H4 (cell line): ENCODE measurements at regions not wholly inside any gene's neighbourhood (a gene's known extent, or its start where the extent isn't known, plus 50 kb on each side); places are given as distances from the start of the nearest gene placed in this dataset.
A peak's percentile ranks its signal among the peaks of the same experiment; 100 is the strongest.

Experiments used
- DNase-seq: peaks from one replicate; pipeline ENCODE4 v3.0.0-alpha.2; 2015; ENCODE audit warnings: low spot score

DNA sequence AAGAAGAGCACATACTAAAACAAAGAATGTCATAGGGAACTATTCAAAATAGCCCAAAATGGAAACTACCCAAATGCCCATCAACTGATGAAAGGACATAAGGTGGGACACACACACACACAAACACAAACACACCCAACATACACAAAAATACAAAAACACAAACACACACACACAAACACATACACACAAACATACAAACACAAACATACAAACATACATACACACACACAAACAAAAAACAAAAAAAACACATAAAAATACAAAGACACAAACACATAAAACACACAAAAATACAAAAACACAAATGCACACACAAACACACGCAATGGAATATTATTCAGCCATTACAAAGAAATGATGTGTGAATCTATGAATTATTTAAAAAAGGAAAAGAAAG is 203.6 kb downstream of the ERMARD start:
- DNase-seq = no peak

DNA sequence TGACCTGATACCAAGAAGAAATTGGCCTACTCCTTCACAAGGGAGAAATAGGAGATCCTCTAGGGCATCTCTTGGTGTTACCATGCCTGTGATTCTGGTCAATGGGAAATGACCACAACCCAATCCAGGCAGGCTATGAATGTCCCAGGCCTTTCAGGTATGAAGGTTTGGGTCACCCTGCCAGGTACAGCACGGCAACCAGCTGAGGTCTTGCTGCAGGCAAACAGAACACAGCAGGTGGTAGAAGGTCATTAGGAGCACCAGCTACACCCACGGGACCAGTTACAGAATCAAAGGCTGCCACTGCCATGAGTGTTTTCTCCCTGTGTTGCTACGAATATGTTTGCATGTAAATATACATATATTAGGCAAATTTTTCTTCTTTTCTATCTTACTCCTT is 202.3 kb downstream of the ERMARD start:
- DNase-seq = no peak

DNA sequence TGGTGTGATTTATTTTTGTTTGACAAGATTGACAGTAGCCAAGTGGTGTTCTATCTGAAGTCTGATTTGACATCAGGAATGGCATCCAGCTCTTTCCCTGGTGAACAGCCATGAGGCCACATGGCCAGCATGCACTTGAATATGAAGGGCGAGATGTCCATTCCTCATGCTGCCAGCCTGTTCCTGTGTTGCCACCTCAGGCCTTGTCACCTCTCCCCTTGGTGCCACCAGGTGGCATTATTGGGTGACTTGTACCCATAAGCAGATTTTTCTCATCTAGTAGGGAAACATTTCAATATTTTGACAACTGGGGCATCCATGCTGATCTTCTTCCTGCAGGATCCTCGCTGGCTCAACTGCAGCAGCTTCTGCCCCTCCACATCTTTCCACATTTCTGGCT is 199.1 kb downstream of the ERMARD start:
- DNase-seq = peak; percentile 15

DNA sequence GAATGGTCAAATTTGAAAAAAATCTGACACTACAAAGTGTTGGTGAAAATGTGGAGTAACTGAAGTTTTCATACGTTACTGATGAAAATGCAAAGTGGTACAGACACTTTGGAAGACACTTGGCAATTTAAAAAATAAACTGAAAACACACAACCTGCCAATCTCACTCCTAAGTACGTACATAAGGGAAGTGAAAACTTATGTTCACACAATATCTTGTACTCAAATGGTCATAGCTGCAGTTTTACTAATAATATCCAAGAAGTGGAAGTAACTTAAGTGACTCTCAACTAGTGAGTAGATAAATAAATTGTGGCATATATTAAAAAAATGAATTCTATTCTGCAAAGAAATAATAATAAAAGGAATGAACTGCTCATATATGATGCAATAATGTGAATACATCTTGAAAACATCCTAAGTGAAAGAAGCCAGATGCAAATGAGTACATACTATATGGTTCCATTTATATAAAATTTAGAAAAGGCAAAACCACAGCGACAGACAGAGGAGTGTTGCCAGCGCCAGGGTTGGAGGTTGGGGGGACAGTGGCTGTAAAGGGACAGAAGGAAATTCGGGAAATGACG is 198.2 kb downstream of the ERMARD start:
- DNase-seq = no peak

DNA sequence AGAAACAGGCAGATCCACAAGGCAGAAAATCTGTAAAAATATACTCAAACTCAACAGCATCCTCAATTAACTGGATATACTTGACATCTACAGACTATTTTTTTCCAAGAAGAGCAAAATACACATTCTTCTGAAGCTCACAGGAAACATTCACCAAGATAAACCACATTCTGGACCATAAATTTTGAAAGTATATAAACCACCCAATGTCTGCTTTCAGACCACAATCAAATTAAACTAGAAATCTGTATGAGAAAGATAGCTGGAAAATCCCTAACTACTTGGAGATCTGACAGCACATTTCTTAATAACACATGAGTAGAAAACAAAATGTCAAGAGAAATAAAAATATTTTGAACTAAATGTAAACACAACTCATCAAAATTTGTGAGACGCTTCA is 195.5 kb downstream of the ERMARD start:
- no peak for DNase-seq

DNA sequence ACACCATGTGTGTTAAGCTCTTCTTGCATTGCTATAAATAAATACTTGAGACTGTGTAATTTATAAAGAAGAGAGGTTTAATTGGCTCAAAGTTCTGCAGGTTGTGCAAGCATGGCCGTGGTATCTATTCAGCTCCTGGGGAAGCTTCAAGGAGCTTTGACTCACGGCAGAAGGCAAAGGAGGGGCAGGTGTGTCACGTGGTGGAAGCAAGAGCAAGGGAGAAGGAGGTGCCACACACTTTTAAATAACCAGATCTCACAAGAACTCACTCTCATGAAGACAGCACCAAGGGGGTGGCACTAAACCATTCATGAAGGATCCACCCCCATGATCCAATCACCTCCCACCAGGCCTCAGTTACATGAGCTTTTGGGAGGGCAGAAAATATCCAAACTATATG is 193.7 kb downstream of the ERMARD start:
- no peak for DNase-seq

DNA sequence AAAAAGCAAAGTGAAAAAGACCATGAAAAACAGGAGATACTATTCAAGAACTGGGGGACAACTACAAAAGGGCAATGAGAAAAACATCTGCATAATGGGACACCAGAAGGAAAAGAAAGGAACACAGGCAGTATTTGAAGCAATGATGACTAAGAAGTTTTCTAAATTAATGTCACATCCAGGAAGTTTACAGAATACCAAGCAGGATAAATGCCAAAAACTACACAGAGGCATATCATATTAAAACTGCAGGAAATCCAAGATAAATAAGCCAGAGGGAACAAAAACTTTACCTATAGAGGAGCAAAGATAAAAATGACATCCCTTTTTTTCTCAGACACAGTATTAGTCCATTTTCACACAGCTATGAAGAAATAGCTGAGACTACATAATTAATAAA is 193.0 kb downstream of the ERMARD start:
- no peak for DNase-seq

DNA sequence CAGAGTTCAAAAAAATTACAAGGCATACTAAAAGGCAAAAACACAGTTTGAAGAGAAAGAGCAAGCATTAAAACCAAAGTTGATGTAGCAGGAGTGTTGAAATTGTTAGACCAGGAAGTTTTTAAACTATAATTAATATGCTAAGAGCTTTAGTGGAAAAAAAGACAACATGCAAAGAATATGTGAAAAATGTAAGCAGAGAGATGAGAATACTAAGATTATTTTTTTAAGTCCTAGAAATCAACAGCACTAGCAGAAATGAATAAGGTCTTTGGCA is 192.6 kb downstream of the ERMARD start:
- no peak for DNase-seq

DNA sequence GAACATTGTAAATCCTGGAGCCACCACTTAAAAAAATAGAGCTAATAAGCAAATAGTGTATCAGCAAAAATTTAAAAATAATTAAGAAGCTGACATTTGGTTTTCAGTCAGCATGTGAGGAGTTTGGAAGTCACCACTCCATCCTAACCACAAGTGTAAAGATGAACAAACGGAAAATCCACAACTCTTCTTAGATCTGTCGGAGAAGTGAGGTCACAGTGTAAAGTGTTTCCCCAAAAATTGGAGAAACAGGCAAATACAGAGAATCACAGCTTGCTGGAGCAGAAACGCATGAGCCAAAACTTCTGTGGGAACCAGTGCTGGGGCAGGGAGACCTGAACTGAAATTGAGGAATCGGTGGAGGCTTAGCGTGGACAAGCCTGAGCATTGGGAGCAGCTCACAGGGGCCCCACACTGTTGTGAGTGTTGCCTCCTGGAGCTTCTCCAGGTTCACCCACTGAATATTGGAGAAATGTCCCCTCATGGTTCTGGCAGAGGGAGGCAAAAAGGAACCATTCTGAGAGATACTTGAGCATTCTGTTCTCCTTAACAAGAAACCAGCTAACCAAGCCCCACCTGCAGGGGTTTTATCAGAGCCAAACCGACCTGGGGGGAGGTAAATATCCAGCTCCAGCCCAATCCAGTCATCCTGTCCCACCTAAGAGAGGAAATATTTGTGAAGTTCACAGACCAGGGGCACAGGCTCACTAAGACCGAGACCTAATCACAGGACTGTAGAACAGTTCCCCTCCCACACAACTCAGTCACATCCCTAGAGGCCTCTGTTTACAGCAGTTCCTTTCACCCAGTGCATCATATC is 192.0 kb downstream of the ERMARD start:
- DNase-seq = no peak

DNA sequence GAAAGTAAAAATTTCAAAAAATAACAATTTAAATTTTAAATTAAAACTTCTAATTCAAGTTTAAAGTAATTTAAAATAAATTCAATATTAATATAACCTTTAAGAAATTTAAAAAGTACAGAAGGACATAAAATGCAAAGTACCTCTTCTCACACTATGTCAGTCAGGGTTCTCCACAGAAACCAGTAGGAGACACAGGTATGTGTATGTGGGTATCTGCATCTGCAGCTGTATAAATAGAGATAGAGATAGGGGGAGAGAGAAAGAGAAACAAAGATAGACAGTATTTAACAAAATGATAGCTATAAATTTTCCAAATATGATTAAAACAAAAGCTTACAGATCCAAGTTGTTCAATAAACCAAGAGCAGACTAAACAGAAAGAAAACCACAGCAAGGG is 190.8 kb downstream of the ERMARD start:
- DNase-seq = no peak

DNA sequence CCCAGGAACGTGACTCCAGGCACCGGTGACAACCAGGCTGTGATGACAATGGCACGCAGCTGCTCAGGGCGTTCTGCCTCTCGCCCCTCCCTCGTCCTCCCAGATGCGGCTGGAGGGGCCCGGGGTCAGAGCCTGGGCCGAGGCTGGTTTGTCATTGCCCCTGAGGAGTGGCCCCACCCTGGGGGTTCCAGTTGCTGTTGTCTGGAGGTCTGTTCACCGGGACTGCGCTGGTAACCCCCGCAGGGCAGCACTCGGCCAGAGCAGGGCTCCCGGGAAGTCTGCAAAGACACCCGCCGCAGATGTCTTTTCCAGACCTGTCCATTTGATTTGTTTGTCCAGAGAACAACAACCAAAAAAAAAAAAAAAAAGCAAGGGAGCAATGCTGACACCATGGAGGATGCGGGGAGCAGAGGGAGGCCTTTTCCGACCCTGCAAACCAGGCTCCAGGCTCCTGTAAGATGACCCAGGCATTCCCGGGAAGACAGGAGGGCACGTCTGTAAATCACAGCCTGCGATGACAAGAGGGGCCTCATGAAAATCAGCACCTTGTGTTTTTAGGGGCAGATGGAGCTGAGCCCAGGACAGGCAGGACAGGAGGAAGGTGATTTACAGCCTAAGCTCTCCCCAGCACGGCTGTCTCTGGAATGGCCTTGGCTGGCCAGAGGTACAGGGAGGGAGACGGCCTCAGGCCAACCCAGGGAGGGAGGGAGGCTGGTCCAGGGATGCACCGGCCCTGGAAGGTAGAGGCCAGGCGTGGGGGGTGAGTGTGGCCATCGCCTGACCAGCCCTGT is 189.3 kb downstream of the ERMARD start:
- no peak for DNase-seq

DNA sequence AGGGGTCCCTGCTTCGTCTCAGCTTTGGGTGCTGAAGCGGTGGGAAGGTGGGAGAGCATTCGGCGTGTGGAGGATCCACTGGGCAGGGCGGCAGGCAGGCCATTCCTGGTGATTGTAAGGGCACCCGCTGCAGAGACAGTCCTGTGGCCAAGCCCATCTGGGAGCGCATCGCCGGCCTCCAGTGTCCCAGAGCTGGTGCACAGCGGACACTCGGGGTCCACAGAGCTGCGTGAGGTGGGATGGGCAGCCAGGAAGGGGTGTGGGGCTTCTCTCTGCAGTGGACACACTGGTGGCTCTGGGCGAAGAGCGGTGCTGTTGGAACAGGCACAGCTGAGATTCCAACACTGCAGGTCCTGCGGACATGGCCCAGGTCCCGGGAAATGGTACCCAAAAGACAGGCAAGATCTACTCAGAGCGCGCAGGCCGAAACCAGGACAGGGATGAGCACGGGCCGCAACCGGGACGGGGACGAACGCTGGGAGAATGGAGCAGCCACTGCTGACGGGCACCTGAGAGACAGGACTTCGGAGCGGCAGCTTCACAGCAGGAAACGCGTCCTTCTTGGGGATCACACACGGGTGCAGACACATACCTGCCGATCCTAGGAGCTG is 188.2 kb downstream of the ERMARD start:
- no peak for DNase-seq

DNA sequence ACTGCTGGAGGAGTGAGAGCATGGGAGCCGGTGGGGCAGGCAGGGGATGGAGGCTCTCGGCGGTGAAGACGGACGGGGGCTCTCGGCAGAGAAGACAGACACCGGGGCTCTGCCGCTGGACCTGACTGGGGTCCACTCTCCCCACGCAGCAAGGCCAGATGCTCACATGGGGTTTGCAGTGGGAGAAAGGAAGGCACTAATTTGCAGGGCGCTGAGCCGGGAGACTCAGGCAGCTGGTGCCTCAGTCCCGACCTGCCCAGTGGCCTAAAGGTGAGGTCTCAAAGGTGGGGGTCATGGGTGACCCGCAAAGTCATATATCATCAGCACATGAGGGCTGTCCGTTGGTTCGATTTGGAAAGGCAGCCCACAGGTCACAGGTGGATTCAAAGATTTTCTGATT is 187.3 kb downstream of the ERMARD start:
- DNase-seq = no peak

DNA sequence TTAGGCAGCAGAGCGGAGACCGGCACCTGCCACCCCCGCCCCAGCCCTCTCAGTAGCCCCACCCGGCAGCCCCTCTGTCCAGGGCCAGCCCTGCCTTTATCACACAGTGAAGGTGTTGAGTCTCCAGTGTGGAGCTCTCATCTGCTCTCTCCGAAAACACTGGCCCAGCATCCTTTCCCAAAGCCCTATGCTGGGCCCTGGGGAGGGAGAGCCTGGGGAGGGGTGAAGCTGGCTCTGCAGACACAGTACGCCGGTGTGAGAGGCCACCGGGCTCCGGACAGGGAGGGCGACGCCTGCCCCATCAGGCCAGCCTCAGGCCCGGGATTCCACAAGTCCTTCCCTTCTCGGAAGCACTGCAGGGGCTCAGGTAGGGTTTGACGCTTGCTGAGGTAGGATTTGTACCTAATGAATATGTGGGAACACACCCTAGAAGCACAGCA is 186.9 kb downstream of the ERMARD start:
- DNase-seq = no peak

DNA sequence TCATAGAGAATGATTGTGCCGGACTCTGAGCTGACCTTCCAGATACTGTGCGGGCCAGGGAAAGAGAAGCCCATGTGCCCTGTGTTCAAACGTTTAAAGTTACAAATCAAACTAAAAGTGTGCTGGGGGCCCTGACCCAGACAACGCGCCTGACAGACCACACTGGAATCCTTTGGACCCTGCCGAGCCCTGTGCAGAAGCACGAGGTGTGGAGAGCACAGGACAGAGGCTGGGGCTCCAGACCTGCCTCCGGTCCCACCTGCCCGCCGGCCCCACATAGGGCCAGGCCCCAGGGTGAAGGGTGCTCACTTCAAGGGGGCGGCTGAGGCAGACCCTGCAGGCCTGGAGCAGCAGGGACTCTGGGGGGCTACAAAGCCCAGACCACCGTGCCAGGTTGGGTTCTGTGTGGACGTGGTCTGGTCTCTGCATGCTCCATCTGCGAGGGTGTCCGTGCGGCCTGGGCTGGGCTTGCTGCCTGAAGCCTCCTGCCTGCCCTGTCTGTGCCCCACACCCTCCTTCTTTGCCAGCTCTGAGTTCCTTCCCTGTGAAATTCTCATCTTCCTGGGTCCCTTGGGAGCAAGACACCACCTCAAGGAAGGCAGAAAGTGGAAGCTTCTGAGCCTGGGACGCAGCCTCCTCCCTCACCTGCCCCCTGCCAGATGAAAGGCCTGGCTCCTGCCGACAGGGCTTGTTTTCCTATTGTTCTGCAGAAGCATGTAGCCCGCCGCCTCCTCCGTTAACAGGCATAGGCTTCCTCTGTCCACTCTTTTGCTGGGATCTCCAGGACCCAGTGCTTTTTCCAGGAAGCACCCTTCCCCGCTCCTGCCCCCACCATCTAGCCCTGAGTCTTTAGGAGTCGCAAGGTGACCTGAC is 186.2 kb downstream of the ERMARD start:
- no peak for DNase-seq

DNA sequence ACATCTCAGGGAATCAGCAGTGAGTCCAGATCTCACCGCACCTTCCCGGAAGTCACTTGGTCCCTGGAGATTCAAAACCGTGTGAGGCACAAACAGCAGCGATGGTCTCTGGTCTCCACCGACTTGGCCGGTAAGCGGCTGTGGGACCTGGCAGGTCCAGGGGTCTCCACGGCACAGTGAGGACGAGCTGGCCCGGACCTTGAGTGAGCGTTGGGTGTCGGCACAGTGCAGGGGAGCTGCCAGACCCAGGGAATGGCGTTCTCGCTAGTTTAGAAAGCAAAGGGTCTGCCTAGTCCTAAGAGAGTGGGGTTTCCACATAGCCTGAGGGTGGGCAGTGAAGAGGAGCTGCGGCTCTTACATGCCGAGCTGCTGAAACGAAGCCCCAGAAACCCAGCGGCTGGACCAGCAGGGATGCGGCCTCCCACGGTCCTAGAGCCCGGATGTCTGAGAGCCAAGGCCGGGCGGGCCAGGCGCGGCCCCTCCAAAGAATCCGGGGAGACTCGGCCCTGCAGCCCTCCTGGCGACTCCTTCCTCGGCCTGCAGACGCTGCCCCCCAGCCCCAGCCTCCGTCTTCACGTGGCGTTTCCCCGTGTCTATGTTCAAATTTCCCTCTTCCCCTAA is 185.0 kb downstream of the ERMARD start:
- DNase-seq = no peak

DNA sequence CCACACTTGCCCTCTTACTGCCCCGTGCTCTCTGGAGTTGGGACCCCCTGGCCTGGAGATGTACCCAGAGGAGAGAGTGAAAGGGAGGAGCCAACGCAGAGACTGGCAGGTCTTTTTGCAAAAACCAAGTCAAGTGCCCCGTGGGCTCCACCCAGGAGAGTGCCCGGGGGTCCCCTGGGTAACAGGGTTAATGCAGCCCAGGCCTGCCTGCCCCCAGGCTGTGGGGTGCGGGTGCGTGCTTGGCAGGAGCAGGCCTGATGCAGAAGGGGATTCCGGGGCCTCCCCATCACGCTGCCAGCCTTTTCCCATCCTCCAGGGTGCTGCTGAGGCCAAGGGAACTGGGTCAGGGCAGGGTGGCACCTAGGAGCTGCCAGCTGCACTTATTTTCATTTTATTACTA is 184.4 kb downstream of the ERMARD start:
- no peak for DNase-seq

DNA sequence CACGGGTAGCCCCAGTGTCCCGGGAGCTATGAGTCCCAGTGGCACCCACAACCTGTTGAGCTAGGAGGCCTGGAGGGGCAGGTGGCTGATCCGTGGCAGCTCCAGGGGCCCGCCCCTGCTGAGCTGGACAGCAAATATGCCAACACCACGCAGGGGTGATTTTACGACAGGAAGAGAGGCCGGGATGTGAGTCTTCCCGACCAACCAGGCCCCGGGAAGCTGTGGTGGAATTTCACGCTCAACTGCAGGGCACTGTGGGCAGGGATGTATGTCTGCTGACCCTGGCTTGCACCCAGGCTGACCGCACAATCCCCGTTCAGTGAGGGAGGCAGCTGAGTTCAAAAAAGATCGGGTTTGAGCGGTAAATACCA is 183.9 kb downstream of the ERMARD start:
- peak; percentile 19 for DNase-seq

DNA sequence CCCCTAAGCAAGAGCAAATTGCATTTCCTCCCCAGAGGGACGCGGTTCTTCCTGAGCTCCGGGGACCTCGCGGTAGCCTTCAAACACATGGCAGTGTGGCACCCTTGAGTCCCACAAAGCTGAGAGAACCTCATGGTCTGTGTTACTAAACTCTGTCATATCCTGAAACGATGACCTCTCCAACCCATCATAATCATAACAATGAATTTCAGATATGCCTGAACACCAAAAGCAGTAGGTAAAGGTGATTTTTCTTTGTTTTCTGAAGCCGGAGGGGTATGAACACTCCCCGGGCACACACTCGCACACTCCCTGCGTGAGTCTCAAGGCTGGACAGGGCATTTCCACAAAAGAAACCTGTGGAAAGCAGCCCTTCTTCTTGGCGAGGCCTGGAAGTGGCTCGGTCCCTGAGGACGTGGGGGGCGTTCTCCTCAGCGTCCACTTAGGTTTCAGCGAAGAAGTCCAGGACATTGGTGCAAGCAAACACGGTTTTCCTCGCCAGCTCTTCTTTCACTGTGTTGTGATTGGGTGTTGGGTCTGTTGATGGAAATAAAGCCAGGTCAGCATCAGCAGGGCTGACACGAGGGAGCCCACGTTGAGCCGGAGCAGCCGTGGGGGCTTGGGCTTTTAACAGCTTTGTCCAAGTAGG is 183.4 kb downstream of the ERMARD start:
- DNase-seq = no peak

DNA sequence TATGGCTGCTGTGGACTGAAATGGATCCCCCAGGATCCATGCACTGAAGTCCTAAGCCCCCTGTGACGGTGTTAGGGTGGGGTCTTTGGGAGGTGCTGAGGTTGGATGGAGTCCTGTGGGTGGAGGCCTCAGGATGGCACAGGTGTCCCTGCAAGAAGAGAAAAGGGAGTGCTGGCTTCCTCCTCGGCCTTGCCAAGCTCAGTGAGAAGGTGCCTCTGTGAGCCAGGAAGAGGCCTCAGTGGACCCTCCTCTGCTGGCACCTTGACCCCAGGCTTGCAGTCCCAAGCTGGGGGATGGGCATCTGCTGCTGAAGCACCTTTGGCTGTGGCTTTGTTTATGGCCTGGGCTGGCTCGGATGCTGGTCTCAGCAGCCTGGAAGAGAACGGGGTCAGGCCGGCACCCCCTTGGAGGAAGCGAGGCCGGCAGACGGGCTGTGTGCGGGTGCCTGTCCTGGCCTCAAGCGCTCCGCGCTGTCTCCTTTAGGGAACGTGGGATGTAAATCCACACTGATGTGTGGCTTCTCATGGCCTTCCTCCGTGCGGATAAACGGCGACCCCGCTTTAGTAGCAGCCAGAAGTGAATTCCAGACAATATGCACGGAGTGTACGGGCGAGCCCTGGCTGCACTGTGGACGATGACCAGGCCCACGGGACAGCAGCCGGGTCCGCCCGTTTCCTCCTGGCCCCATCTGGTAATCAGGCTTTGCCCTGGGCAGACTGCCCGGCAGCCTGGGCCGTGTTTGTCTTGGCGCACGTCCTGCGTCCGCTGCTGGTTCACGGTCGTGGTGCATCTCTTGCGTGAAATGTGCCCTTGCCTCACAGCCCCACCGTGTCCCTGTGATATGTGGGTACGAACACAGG is 182.6 kb downstream of the ERMARD start:
- no peak for DNase-seq
